Stimulated activated CD8-positive, alpha-beta memory T cell treated with anti-CD3 and anti-CD28 coated beads, Interleukin-4, amount 100 ng/mL, for 1 hour (primary cell): ENCODE measurements at regions not wholly inside any gene's neighbourhood (a gene's known extent, or its start where the extent isn't known, plus 50 kb on each side); places are given as distances from the start of the nearest gene placed in this dataset.

Experiments
- DNase-seq, 2 donors: peaks; one replicate each; pipeline ENCODE4 v3.0.0-alpha.2; 2020; ENCODE audit warnings: low read depth in 2 of 2, low spot score in 1 of 2

- DNase-seq = no peak
These were observed 293.2 kb downstream of the EFNB2 start for GRCh38 chr13:106241974-106242953.

- DNase-seq = no peak
These were observed 296.8 kb downstream of the EFNB2 start for GRCh38 chr13:106238690-106239089.

- DNase-seq = no peak
These were observed 300.8 kb downstream of the EFNB2 start for GRCh38 chr13:106234636-106235035.

GRCh38 chr13:106233134-106233735 is 302.2 kb downstream of the EFNB2 start:
- no peak for DNase-seq

GRCh38 chr13:106232681-106233080 is 302.8 kb downstream of the EFNB2 start:
- no peak for DNase-seq

- no peak for DNase-seq
These were observed 305.0 kb downstream of the EFNB2 start for GRCh38 chr13:106230450-106230849.

- no peak for DNase-seq
These were observed 310.3 kb downstream of the EFNB2 start for GRCh38 chr13:106225126-106225525.

GRCh38 chr13:106220211-106220610 is 315.3 kb downstream of the EFNB2 start:
- no peak for DNase-seq

GRCh38 chr13:106213028-106213757 is 322.3 kb downstream of the EFNB2 start:
- no peak for DNase-seq

- DNase-seq = no peak
These were observed 323.0 kb downstream of the EFNB2 start for GRCh38 chr13:106212386-106213010.

GRCh38 chr13:106210324-106210723 is 325.1 kb downstream of the EFNB2 start:
- no peak for DNase-seq

GRCh38 chr13:106205871-106206270 is 329.6 kb downstream of the EFNB2 start:
- DNase-seq = no peak

- no peak for DNase-seq
These were observed 338.0 kb downstream of the EFNB2 start for GRCh38 chr13:106197496-106197895.

GRCh38 chr13:106187501-106188095 is 347.9 kb downstream of the EFNB2 start:
- no peak for DNase-seq

- DNase-seq = no peak
These were observed 348.4 kb downstream of the EFNB2 start for GRCh38 chr13:106187101-106187500.

GRCh38 chr13:106186366-106187030 is 349.0 kb downstream of the EFNB2 start:
- no peak for DNase-seq

GRCh38 chr13:106184790-106185189 is 350.7 kb downstream of the EFNB2 start:
- DNase-seq = no peak

- no peak for DNase-seq
These were observed 351.9 kb downstream of the EFNB2 start for GRCh38 chr13:106183410-106184065.

GRCh38 chr13:106182404-106182803 is 353.1 kb downstream of the EFNB2 start:
- no peak for DNase-seq

- DNase-seq = no peak
These were observed 356.6 kb downstream of the EFNB2 start for GRCh38 chr13:106178816-106179215.
